ENCODE measurements at regions not wholly inside any gene's neighbourhood (a gene's known extent, or its start where the extent isn't known, plus 50 kb on each side); places are given as distances from the start of the nearest gene placed in this dataset.

DNA sequence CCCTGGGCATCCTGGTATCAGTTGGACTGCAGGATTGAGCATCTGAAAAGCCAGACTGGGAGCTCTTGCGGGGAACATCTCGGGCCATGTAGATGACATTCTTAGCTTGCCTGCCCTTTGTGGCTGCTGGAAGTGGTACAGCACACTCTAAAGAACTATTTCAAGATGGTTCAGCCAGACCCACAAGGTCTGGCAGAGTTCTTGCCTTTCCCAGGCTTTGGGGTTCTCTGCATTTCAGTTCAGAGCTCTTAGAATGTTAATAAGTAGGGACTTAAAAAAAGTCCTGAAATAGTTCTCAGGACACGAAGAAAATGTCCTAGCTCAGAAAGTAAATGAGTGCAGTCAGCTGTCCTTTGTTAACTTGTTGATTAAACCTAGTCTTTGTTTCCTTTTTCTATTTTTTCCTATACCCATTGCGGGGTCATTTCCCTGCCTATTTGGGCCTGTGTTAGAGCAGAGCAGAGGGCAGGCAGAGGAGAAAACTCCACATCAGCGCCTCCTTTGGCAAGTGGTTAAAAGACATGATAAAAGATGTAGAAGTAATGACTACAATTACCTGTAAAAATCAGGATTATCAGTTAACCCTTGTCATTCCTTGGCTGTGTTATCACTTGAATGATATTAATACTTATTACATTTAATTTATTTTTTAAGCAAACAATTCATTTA lies 291.5 kb downstream of the ZSWIM6 start:
- TF ChIP-seq, protein P1, sequence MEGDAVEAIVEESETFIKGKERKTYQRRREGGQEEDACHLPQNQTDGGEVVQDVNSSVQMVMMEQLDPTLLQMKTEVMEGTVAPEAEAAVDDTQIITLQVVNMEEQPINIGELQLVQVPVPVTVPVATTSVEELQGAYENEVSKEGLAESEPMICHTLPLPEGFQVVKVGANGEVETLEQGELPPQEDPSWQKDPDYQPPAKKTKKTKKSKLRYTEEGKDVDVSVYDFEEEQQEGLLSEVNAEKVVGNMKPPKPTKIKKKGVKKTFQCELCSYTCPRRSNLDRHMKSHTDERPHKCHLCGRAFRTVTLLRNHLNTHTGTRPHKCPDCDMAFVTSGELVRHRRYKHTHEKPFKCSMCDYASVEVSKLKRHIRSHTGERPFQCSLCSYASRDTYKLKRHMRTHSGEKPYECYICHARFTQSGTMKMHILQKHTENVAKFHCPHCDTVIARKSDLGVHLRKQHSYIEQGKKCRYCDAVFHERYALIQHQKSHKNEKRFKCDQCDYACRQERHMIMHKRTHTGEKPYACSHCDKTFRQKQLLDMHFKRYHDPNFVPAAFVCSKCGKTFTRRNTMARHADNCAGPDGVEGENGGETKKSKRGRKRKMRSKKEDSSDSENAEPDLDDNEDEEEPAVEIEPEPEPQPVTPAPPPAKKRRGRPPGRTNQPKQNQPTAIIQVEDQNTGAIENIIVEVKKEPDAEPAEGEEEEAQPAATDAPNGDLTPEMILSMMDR (IDR thresholded peaks at IDR 0.05): no peak
- H3K4me3 ChIP-seq (ENCODE audit: low read depth in 1 of 2, low read length in 1 of 2): no peak overlapping the region
- no peaks in the 10 kb centered on the region for H3K36me3 ChIP-seq
- H3K9me3 ChIP-seq: no peaks in the 10 kb centered on the region
- H3K4me1 ChIP-seq (ENCODE audit: control insufficient read depth in 1 of 2, insufficient read depth in 1 of 2, low read depth in 1 of 2, low read length in 1 of 2): peaks cover 10 to 15% of the 10 kb centered on the region in 2 experiments
- no peak overlapping the region for H3K27ac ChIP-seq
- H3K27me3 ChIP-seq: peaks cover 60% of the 10 kb centered on the region

DNA sequence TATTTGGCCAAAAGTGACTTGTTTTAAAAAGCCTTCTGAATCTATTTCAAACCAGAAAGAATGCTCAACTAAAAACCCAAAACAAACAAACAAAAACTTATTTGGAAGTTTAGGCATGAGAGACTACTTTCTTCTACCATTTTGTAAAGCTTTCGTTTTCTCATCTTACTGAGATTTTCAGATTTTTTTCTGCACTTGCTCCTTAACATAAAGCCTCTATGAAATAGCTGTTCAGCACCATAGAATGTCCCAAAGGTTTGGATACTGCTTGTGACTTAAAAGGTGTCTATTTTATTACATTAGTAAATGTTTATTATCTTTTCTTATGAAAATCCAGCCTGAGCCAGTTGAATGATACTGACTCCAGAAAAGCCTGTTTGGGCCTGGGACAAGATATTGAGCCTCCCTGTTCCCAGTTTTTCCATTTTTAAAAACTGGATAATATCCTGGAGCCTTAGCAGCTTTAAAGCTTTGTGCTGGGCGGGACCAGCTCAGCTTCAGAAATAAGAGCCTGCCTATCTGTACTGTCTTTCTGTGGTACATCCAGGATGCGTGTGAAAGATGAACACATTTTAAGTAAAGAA lies 292.6 kb downstream of the ZSWIM6 start:
- Histone ChIP-seq H3K4me1 (ENCODE audit: control insufficient read depth in 1 of 2, insufficient read depth in 1 of 2, low read depth in 1 of 2, low read length in 1 of 2) (peaks cover 10 to 15% of the 10 kb centered on the region in 2 experiments), H3K36me3 (no peaks in the 10 kb centered on the region), H3K9me3 (no peaks in the 10 kb centered on the region), H3K27me3 (peaks cover 65% of the 10 kb centered on the region), H3K27ac (no peak overlapping the region), H3K4me3 (ENCODE audit: low read depth in 1 of 2, low read length in 1 of 2) (no peak overlapping the region)
- TF ChIP-seq, protein P1 (IDR thresholded peaks at IDR 0.05): no peak

GRCh38 chr5:61625137-61625561 lies 293.1 kb downstream of the ZSWIM6 start:
- H3K27me3 ChIP-seq: peaks cover 65% of the 10 kb centered on the region
- H3K4me1 ChIP-seq (ENCODE audit: control insufficient read depth in 1 of 2, insufficient read depth in 1 of 2, low read depth in 1 of 2, low read length in 1 of 2): peaks cover 10 to 15% of the 10 kb centered on the region in 2 experiments
- H3K27ac ChIP-seq: no peak overlapping the region
- no peaks in the 10 kb centered on the region for H3K9me3 ChIP-seq
- TF ChIP-seq, protein P1 (IDR thresholded peaks at IDR 0.05): no peak
- H3K4me3 ChIP-seq (ENCODE audit: low read depth in 1 of 2, low read length in 1 of 2): no peak overlapping the region
- no peaks in the 10 kb centered on the region for H3K36me3 ChIP-seq

DNA sequence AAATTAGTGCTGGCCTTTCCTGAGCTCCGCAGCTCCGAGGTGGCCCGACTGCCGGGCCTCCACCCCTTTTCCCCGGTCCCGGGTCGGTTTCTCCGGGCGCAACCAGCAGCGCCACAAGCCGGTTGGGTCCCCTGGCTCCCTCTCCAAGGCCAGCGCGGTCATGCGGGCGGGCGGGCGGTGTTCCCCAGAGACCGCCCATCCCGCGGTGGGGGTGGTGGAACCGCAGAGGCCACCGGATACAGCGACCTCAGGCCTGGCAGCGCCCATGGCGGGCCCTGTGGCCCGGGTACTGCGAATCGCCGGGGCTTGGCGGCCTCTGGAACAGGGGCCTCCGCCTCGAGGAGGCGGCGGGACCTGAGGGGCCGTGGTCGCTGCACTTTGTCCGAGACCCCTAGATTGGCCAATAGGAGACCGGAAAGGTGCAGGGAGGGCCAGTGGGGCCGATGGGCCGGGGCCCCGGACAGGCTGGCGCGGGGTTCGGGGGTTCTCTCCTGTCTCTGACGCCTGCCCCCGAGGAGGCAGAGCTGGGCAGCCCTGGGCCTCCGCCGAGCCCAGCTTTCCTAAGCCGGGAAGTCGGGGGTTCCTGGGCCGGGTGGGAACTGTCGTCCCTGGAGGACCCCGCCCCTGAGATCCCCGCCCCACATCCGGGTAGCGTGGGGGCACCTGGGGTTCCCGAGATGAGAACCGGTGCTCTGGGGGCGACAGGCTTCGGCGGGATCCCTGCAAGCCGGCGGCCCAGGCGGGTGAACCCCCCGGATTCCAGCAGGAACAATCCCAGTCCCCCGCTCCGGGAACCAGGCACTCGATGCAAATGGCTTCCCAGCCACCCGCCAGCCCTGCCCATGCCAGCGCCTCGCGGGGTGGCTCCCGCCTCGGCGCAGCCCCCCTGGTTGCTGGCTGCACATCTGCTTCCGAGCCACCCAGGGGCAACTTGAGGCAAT lies 293.9 kb downstream of the ZSWIM6 start:
- H3K4me1 ChIP-seq (ENCODE audit: control insufficient read depth in 1 of 2, insufficient read depth in 1 of 2, low read depth in 1 of 2, low read length in 1 of 2): peaks cover 10 to 15% of the 10 kb centered on the region in 2 experiments
- H3K4me3 ChIP-seq (ENCODE audit: low read depth in 1 of 2, low read length in 1 of 2): peak overlapping the region; percentile 23 to 53
- H3K9me3 ChIP-seq: no peaks in the 10 kb centered on the region
- H3K27ac ChIP-seq: no peak overlapping the region
- TF ChIP-seq, protein P1 (IDR thresholded peaks at IDR 0.05): no peak
- no peaks in the 10 kb centered on the region for H3K36me3 ChIP-seq
- peaks cover 65% of the 10 kb centered on the region for H3K27me3 ChIP-seq

- peaks cover 10 to 15% of the 10 kb centered on the region in 2 experiments for H3K4me1 ChIP-seq (ENCODE audit: control insufficient read depth in 1 of 2, insufficient read depth in 1 of 2, low read depth in 1 of 2, low read length in 1 of 2)
- H3K27ac ChIP-seq: no peak overlapping the region
- TF ChIP-seq, protein P1 (IDR thresholded peaks at IDR 0.05): no peak
- H3K36me3 ChIP-seq: no peaks in the 10 kb centered on the region
- H3K9me3 ChIP-seq: no peaks in the 10 kb centered on the region
- H3K4me3 ChIP-seq (ENCODE audit: low read depth in 1 of 2, low read length in 1 of 2): peak overlapping the region in 1 of 2 experiments; percentile 53
- H3K27me3 ChIP-seq: peaks cover 65% of the 10 kb centered on the region
These were observed 294.7 kb downstream of the ZSWIM6 start for GRCh38 chr5:61626639-61627282.

Data from neutrophil (primary cell).